ENCODE measurements at regions not wholly inside any gene's neighbourhood (a gene's known extent, or its start where the extent isn't known, plus 50 kb on each side); places are given as distances from the start of the nearest gene placed in this dataset. TPM values are rescaled to one million over a fixed set of nuclear protein-coding genes. Genes with fewer than 3 reads are reported as not detected.

Small RNAs in the stretch of these regions (small RNA-seq; reads per million reads assigned to genes)
- not detected for gene RNU4-77P (ENCODE audit: low replicate concordance)
